ENCODE measurements at regions not wholly inside any gene's neighbourhood (a gene's known extent, or its start where the extent isn't known, plus 50 kb on each side); places are given as distances from the start of the nearest gene placed in this dataset.

GRCh38 chr3:194279701-194280360 lies 71.3 kb downstream of the CPN2 start:
- DNase-seq, result no peak

- no peak for DNase-seq
Observed at GRCh38 chr3:194280777-194281176, 70.4 kb downstream of the CPN2 start.

DNA sequence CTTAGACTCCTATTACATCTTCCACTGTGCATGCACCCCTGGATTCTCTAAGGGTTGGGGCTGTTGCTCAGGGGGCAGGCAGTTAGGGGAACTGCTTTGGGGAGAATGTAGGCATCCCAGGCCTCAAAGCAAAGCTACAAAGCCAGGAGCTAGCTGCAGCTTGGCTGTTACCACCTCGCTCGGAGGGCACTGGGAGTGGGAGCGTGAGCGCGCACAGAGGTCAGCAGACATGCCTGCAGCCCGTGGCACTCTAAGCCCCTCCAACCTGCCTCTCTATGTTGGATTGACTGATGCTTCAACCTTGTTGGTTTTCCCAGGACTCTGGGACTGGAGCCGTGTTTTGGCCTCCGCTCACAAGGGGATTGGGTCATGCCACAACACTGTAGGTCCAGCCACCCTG lies 69.8 kb downstream of the CPN2 start:
- no peak for DNase-seq

DNA sequence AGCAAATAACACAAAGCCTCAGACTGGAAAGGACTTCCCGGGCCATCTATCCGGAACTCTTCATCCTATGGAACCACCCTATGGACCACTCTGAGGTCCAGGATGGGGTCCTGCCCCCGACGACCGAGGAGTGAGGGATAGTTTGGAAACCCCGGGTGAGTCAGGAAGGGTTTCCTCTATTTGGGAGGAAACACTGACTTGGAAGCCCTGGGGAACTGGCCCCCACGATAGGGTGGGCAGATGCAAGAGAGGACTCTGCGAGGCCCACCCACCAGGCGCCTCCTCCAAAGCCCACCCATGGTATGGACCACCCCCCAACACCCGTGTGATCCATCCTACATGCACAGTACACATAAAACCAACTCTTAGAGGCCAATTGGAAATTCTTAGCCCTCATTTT lies 69.4 kb downstream of the CPN2 start:
- DNase-seq, result no peak

GRCh38 chr3:194282436-194283122 lies 68.5 kb downstream of the CPN2 start:
- DNase-seq, result no peak

DNA sequence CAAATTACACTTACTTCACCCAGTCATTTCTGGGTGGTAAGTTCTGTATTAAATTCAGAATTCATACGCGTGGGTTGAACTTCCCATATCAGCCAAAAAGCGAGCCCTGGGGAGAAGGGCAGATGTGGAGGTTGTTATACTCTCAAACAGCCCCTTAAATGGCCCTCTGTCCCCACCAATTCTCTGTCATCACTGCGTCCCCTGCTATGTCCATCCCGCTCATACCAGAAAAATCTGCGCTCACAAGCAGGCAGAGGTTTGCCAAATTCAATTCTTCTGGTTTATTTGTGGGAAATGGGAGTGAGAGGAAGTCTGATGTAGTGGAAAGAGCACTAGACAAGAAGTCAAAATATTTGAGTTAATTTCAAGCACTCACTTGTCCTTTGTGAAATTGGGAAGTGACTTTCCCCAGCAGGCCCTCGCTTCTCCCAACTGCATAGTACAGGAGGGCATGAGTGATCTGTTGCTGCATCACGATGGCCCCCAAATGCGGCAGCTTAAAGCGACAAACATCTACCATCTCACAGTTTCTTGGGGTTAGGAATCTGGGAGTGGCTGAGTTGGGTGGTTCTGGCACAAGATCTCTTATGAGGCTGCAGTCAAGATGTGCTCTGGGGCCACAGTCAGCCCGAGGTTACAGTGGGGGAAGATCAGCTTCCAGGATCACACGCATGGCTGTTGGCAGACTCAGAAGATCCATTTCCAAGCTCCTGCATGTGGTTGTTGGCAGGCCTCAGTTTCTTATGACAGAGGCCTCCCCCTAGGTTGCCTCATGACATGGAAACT lies 67.7 kb downstream of the CPN2 start:
- no peak for DNase-seq

- DNase-seq, result no peak
Observed at GRCh38 chr3:194284351-194284750, 66.8 kb downstream of the CPN2 start.

- no peak for DNase-seq
Observed at GRCh38 chr3:194285024-194285849, 65.9 kb downstream of the CPN2 start.

GRCh38 chr3:194285850-194286197 lies 65.3 kb downstream of the CPN2 start:
- no peak for DNase-seq

DNA sequence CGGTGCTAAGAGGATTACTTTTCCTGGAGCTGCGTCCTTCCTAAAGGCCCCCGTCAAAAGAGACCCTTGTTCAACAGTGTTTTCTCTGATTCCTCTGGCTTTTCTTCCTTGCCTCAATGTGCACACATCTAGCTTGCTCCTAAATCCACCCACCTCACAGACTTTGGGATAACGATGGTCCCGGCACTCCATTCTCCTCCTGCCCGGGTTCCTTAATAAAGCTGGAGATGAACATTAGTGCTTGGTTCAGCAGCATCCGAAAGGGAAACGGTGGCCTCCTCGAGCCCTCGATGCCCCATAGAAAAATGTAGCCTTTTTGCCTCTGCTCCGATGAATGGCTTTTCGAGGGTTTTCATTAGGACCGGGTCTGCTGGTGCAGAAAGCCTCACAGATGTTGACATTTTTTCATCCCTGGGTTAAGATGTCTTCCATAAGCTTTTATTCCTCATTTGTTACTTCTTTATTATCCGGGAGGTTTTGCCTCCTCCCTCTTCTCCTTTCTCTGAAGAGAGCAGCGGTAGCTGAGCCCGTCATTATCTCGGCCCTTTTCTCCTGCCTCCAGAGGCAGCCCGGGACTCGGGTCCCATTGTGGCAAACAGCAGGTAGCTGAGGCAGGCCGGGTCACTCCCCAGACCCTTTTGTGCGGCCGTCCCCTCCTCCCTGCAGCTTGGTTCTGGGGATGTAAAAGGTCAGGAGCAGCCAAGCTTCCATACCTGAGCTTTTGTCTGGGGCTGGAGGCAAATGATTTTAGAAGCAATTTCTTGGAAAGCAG lies 64.6 kb downstream of the CPN2 start:
- DNase-seq, result no peak

GRCh38 chr3:194287374-194287773 lies 63.8 kb downstream of the CPN2 start:
- no peak for DNase-seq

DNA sequence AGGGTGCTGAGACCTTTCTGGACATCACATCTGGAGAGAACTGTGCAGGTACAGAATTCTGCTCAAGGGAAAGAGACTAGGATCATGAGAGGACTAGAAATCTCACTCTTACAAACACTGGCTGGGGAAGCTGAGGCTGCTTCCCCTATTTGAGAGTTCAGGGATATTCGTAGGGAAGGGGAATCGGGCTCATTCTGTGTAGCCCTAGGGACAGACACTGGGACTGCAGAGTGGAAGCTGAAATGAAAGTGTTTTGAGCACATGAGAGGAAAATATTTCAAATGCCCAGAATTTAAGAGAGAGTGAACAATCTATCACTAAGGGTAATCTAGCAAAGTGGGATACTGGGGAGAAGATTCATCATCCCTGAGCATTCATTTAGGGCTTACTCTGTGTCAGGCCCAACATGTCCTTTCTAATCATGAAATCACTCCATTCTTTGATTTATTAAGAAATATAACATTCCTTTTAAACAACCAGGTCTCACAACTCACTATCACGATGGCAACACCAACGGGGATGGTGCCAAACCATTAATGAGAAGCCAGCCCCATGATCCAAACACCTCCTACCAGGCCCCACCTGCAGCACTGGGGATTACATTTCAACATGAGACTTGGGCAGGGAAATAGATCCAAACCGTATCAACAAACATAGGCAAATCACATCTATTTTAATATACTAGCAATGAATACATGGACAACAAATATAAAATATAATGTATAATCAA lies 63.0 kb downstream of the CPN2 start:
- DNase-seq, result no peak
